ENCODE measurements at regions not wholly inside any gene's neighbourhood (a gene's known extent, or its start where the extent isn't known, plus 50 kb on each side); places are given as distances from the start of the nearest gene placed in this dataset.

DNA sequence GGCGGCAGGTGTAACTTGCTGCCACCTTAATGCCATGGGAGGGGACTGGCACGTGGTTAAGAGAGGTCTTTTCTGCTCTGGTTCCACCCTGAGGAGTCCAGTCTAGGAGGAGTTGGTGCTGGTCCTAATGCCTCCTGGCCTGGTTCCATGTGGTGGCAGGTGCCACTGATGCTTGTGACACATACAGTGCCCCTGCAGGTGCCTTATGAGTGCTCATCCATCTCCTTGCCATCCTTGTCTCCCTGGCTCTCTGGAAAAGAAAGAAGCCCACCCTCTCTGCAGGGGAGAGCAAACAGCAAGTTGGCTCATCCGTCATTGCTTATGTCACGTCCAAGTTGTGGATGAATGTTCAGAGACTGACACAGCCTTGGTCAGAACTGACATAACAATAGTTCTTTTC is 175.8 kb upstream of the DPH6 start:
- Histone ChIP-seq H3K36me3 (ENCODE audit: control insufficient read depth, insufficient read depth, low read length) (no peaks in the 10 kb centered on the region), H3K4me3 (ENCODE audit: low read depth, low read length) (no peak overlapping the region), H3K9me3 (no peaks in the 10 kb centered on the region), H3K27me3 (replicated peaks; ENCODE audit: control insufficient read depth, insufficient read depth, low read length) (no peaks in the 10 kb centered on the region), H3K4me1 (peaks cover 7% of the 10 kb centered on the region)
- TF ChIP-seq, protein P1, sequence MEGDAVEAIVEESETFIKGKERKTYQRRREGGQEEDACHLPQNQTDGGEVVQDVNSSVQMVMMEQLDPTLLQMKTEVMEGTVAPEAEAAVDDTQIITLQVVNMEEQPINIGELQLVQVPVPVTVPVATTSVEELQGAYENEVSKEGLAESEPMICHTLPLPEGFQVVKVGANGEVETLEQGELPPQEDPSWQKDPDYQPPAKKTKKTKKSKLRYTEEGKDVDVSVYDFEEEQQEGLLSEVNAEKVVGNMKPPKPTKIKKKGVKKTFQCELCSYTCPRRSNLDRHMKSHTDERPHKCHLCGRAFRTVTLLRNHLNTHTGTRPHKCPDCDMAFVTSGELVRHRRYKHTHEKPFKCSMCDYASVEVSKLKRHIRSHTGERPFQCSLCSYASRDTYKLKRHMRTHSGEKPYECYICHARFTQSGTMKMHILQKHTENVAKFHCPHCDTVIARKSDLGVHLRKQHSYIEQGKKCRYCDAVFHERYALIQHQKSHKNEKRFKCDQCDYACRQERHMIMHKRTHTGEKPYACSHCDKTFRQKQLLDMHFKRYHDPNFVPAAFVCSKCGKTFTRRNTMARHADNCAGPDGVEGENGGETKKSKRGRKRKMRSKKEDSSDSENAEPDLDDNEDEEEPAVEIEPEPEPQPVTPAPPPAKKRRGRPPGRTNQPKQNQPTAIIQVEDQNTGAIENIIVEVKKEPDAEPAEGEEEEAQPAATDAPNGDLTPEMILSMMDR (IDR thresholded peaks at IDR 0.05; ENCODE audit: insufficient read depth in 1 of 2, low read depth in 1 of 2, low read length in 1 of 2, severe bottlenecking in 1 of 2, unreplicated experiment in 1 of 2), result no peak
- BruUV-seq (replicated peaks), result no TSS peak
- peaks cover 20% of the 10 kb centered on the region for H3K9me3 Mint-ChIP-seq (ENCODE audit: unreplicated experiment)
- H3K4me3 Mint-ChIP-seq (ENCODE audit: unreplicated experiment), result no peak overlapping the region
- ChIA-PET POLR2A (no interaction called here), CTCF (no interaction called here)
- peaks cover 17% of the 10 kb centered on the region for H3K4me1 Mint-ChIP-seq (ENCODE audit: low read depth, unreplicated experiment)
- H3K27me3 Mint-ChIP-seq (ENCODE audit: insufficient read depth, unreplicated experiment), result no peaks in the 10 kb centered on the region
- H3K36me3 Mint-ChIP-seq (ENCODE audit: insufficient read depth, unreplicated experiment), result peaks cover 8% of the 10 kb centered on the region
- intact Hi-C loops (cut with micrococcal nuclease; ENCODE audit: unreplicated experiment), result loop anchor here (2.0 kb wide), 1 partner anchor 21 kb away; no protein-coding TSS in a partner anchor
- no peak overlapping the region for H3K27ac Mint-ChIP-seq (ENCODE audit: unreplicated experiment)
- DNase-seq, result no peak

- H3K4me1 ChIP-seq, result peaks cover 7% of the 10 kb centered on the region
- TF ChIP-seq, protein P1 (IDR thresholded peaks at IDR 0.05; ENCODE audit: insufficient read depth in 1 of 2, low read depth in 1 of 2, low read length in 1 of 2, severe bottlenecking in 1 of 2, unreplicated experiment in 1 of 2), result no peak
- H3K4me1 Mint-ChIP-seq (ENCODE audit: low read depth, unreplicated experiment), result peaks cover 17% of the 10 kb centered on the region
- H3K27me3 ChIP-seq (replicated peaks; ENCODE audit: control insufficient read depth, insufficient read depth, low read length), result no peaks in the 10 kb centered on the region
- no peaks in the 10 kb centered on the region for H3K27me3 Mint-ChIP-seq (ENCODE audit: insufficient read depth, unreplicated experiment)
- no peak overlapping the region for H3K4me3 ChIP-seq (ENCODE audit: low read depth, low read length)
- H3K36me3 Mint-ChIP-seq (ENCODE audit: insufficient read depth, unreplicated experiment), result peaks cover 8% of the 10 kb centered on the region
- H3K27ac Mint-ChIP-seq (ENCODE audit: unreplicated experiment), result no peak overlapping the region
- BruUV-seq (replicated peaks), result no TSS peak
- H3K9me3 Mint-ChIP-seq (ENCODE audit: unreplicated experiment), result peaks cover 20% of the 10 kb centered on the region
- H3K9me3 ChIP-seq, result no peaks in the 10 kb centered on the region
- H3K4me3 Mint-ChIP-seq (ENCODE audit: unreplicated experiment), result no peak overlapping the region
- ChIA-PET POLR2A (no interaction called here), CTCF (no interaction called here)
- no peaks in the 10 kb centered on the region for H3K36me3 ChIP-seq (ENCODE audit: control insufficient read depth, insufficient read depth, low read length)
- intact Hi-C loops (cut with micrococcal nuclease; ENCODE audit: unreplicated experiment), result no loop called here
- no peak for DNase-seq
These were observed 176.5 kb upstream of the DPH6 start for GRCh38 chr15:35722501-35722900.

GRCh38 chr15:35723120-35723847 is 177.3 kb upstream of the DPH6 start:
- H3K36me3 ChIP-seq (ENCODE audit: control insufficient read depth, insufficient read depth, low read length), result no peaks in the 10 kb centered on the region
- H3K9me3 ChIP-seq, result no peaks in the 10 kb centered on the region
- POLR2A ChIA-PET, result no interaction called here
- no peak overlapping the region for H3K4me3 ChIP-seq (ENCODE audit: low read depth, low read length)
- H3K27ac Mint-ChIP-seq (ENCODE audit: unreplicated experiment), result no peak overlapping the region
- H3K4me1 ChIP-seq, result peaks cover 12% of the 10 kb centered on the region
- intact Hi-C loops (cut with micrococcal nuclease; ENCODE audit: unreplicated experiment), result no loop called here
- BruUV-seq (replicated peaks), result no TSS peak
- TF ChIP-seq, protein P1 (IDR thresholded peaks at IDR 0.05; ENCODE audit: insufficient read depth in 1 of 2, low read depth in 1 of 2, low read length in 1 of 2, severe bottlenecking in 1 of 2, unreplicated experiment in 1 of 2), result no peak
- DNase-seq, result no peak
- no peak overlapping the region for H3K4me3 Mint-ChIP-seq (ENCODE audit: unreplicated experiment)
- H3K27me3 ChIP-seq (replicated peaks; ENCODE audit: control insufficient read depth, insufficient read depth, low read length), result no peaks in the 10 kb centered on the region
- H3K36me3 Mint-ChIP-seq (ENCODE audit: insufficient read depth, unreplicated experiment), result peaks cover 8% of the 10 kb centered on the region
- peaks cover 23% of the 10 kb centered on the region for H3K4me1 Mint-ChIP-seq (ENCODE audit: low read depth, unreplicated experiment)
- CTCF ChIA-PET, result no interaction called here
- no peaks in the 10 kb centered on the region for H3K27me3 Mint-ChIP-seq (ENCODE audit: insufficient read depth, unreplicated experiment)
- H3K9me3 Mint-ChIP-seq (ENCODE audit: unreplicated experiment), result peaks cover 20% of the 10 kb centered on the region

Data from Caco-2 (cell line).